Ascending aorta (tissue), 2 donors: ENCODE measurements at regions not wholly inside any gene's neighbourhood (a gene's known extent, or its start where the extent isn't known, plus 50 kb on each side); places are given as distances from the start of the nearest gene placed in this dataset.
"Not testable (repeated sequence)": the region's sequence is repeated elsewhere in the genome, so short reads cannot be mapped to it uniquely, and the experiment has no call there.

Experiments
- DNase-seq, 2 donors: peaks; one replicate each; pipeline ENCODE4 v3.0.0-alpha.2; 2019; ENCODE audit warnings: low spot score in 2 of 2
- H3K27ac ChIP-seq, 2 donors: fragments of 200-600 bp; sonication (generic); one replicate each; pipeline ENCODE4 v1.5.1; 2016 to 2017; ENCODE audit warnings: mild to moderate bottlenecking in 1 of 2
- H3K27me3 ChIP-seq: fragments of 200-600 bp; sonication (generic); one replicate; pipeline ENCODE4 v1.5.1; 2017
- H3K36me3 ChIP-seq, 2 donors: fragments of 200-600 bp; sonication (generic); one replicate each; pipeline ENCODE4 v1.5.1; 2016
- H3K4me1 ChIP-seq, 2 donors: fragments of 200-600 bp; sonication (generic); one replicate each; pipeline ENCODE4 v1.5.1; 2016 to 2017; ENCODE audit warnings: mild to moderate bottlenecking in 1 of 2
- H3K4me3 ChIP-seq, 2 donors: fragments of 200-600 bp; sonication (generic); one replicate each; pipeline ENCODE4 v1.5.1; 2016 to 2017; ENCODE audit warnings: mild to moderate bottlenecking in 1 of 2
- H3K9me3 ChIP-seq, 2 donors: fragments of 200-600 bp; sonication (generic); one replicate each; pipeline ENCODE4 v1.5.1; 2016
- CTCF ChIP-seq, 3 experiments: fragments of 200-600 bp in 2 of 3; fragments of 450-650 bp in 1 of 3; sonication (generic) in 2 of 3; IDR thresholded peaks; one replicate each; pipeline ENCODE4 v1.5.1; 2016 to 2019; ENCODE audit warnings: antibody characterized with exemption in 3 of 3, mild to moderate bottlenecking in 1 of 3, moderate library complexity in 1 of 3
- intact Hi-C: fragments of 100-400 bp; cut with DNase I; formaldehyde crosslinking; loops from one replicate; pipeline ENCODE4 v1.15.1; 2023

DNA sequence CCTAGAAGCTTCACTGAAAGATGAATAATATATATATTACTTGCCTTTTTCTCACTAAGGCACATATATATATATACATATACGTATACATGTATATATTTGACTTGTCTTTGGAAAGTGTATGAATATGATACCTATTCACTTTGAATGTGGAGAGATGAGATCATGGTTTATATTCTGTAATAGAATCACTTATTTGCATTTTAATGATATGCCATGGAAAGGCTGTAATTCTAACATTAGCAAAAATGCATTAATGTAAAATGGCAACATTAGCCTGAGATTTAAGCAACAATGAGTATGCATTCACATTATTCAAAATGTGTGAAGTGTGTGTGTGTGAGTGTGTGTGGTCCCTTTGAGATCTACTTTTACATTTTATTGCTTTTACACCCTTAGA lies 54.5 kb upstream of the PRKD1 start:
- Histone ChIP-seq H3K27me3 (no peaks in the 10 kb centered on the region), H3K4me3 (no peak overlapping the region), H3K27ac (no peak overlapping the region), H3K36me3 (no peaks in the 10 kb centered on the region), H3K4me1 (no peaks in the 10 kb centered on the region), H3K9me3 (no peaks in the 10 kb centered on the region)
- intact Hi-C loops: no loop called here
- no peak for TF ChIP-seq CTCF (IDR thresholded peaks at IDR 0.05)
- DNase-seq: no peak

DNA sequence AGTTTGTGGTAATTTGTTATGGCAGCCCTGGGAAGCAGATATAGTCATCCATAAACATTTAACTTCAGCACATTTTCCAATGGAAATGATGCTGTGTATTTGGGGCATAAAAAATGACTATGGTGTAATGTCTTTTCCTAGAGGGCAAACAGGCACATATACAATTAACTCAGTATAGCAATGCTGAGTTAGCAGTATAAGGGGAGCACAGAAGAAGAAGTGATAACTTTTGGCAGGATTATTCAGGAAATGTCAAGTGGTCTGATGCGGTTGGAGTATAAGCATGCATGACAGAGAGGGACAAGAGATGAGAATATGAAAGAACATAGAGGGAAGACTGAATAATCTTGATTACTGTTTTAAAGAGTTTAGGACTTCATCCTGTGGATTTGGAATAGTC lies 55.3 kb upstream of the PRKD1 start:
- Histone ChIP-seq H3K9me3 (no peaks in the 10 kb centered on the region), H3K36me3 (no peaks in the 10 kb centered on the region), H3K4me1 (no peaks in the 10 kb centered on the region), H3K27me3 (no peaks in the 10 kb centered on the region), H3K27ac (no peak overlapping the region), H3K4me3 (no peak overlapping the region)
- no peak for TF ChIP-seq CTCF (IDR thresholded peaks at IDR 0.05)
- no peak for DNase-seq
- intact Hi-C loops: no loop called here

- DNase-seq, intact Hi-C loops, H3K27me3 ChIP-seq: not testable (repeated sequence)
These were observed 62.8 kb upstream of the PRKD1 start for GRCh38 chr14:29990344-29990857.

GRCh38 chr14:29990993-29991392 lies 63.3 kb upstream of the PRKD1 start:
- no peaks in the 10 kb centered on the region for H3K36me3 ChIP-seq
- H3K27me3 ChIP-seq: no peaks in the 10 kb centered on the region
- no peak overlapping the region for H3K4me3 ChIP-seq
- TF ChIP-seq CTCF (IDR thresholded peaks at IDR 0.05): no peak
- no peaks in the 10 kb centered on the region for H3K4me1 ChIP-seq
- no peaks in the 10 kb centered on the region for H3K9me3 ChIP-seq
- no peak for DNase-seq
- no peak overlapping the region for H3K27ac ChIP-seq
- intact Hi-C loops: no loop called here

More at GRCh38 chr14:29990344-29990857, 62.8 kb upstream of the PRKD1 start:
- not testable (repeated sequence) for H3K9me3 ChIP-seq, H3K27ac ChIP-seq, H3K4me1 ChIP-seq, H3K4me3 ChIP-seq, H3K36me3 ChIP-seq

- TF ChIP-seq CTCF (IDR thresholded peaks at IDR 0.05): no peak
- no peaks in the 10 kb centered on the region for H3K36me3 ChIP-seq
- intact Hi-C loops: no loop called here
These were observed 65.5 kb upstream of the PRKD1 start for GRCh38 chr14:29993143-29993542.

GRCh38 chr14:29999013-29999539 lies 71.4 kb upstream of the PRKD1 start:
- H3K36me3 ChIP-seq: no peaks in the 10 kb centered on the region
- no peaks in the 10 kb centered on the region for H3K27me3 ChIP-seq
- intact Hi-C loops: no loop called here
- no peak overlapping the region for H3K4me3 ChIP-seq
- no peak for DNase-seq
- no peaks in the 10 kb centered on the region for H3K4me1 ChIP-seq
- no peak for TF ChIP-seq CTCF (IDR thresholded peaks at IDR 0.05)
- no peaks in the 10 kb centered on the region for H3K9me3 ChIP-seq
- no peak overlapping the region for H3K27ac ChIP-seq

More at GRCh38 chr14:29993143-29993542, 65.5 kb upstream of the PRKD1 start:
- no peak overlapping the region for H3K27ac ChIP-seq
- H3K27me3 ChIP-seq: no peaks in the 10 kb centered on the region
- no peak overlapping the region for H3K4me3 ChIP-seq
- no peaks in the 10 kb centered on the region for H3K9me3 ChIP-seq
- no peak for DNase-seq
- no peaks in the 10 kb centered on the region for H3K4me1 ChIP-seq
